ENCODE measurements at regions not wholly inside any gene's neighbourhood (a gene's known extent, or its start where the extent isn't known, plus 50 kb on each side); places are given as distances from the start of the nearest gene placed in this dataset.
"Not testable (repeated sequence)": the region's sequence is repeated elsewhere in the genome, so short reads cannot be mapped to it uniquely, and the experiment has no call there.

- no peak for DNase-seq (ENCODE audit: extremely low read depth, low read depth)
Measured at GRCh38 chr13:55155046-55155445, 1985.7 kb upstream of the PRR20A start.

- no peak for DNase-seq (ENCODE audit: extremely low read depth, low read depth)
Measured at GRCh38 chr13:55159765-55160164, 1981.0 kb upstream of the PRR20A start.

DNA sequence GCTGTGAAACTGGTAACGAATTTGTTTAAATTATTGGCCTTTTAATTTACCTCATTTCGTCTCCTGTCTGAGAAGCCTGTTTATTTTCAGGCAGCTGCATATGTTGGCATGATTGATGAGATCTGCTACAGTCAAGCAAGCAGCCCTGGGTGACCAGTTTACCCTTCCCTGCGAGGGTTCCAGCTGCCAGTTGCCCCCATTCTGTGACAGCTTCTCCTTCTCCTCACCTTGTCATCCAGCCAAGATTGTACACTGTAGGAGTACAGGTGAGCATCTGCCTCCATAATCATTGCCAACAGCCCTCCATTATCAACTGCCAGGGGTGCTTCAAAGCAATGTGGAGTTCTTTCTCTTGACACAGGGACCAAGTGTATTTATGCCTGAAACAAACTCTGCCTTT lies 1979.9 kb upstream of the PRR20A start:
- no peak for DNase-seq (ENCODE audit: extremely low read depth, low read depth)

DNA sequence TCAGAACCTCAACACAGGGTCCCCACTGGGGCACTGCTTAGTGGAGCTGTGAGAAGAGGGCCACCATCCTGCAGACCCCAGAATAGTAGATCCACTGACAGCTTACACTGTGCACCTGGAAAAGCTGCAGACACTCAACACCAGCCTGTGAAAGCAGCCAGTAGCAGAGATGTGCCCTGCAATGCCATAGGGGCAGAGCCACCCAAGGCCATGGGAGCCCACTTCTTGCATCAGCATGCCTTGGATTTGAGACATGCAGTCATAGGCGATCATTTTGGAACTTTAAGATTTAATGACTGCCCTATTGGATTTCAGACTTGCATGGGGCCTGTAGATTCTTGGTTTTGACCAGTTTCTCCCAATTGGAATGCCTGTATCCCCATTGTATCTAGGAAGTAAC lies 1962.1 kb upstream of the PRR20A start:
- not testable (repeated sequence) for DNase-seq (ENCODE audit: extremely low read depth, low read depth)

- DNase-seq (ENCODE audit: extremely low read depth, low read depth) = no peak
Measured at GRCh38 chr13:55190996-55191395, 1949.7 kb upstream of the PRR20A start.

DNA sequence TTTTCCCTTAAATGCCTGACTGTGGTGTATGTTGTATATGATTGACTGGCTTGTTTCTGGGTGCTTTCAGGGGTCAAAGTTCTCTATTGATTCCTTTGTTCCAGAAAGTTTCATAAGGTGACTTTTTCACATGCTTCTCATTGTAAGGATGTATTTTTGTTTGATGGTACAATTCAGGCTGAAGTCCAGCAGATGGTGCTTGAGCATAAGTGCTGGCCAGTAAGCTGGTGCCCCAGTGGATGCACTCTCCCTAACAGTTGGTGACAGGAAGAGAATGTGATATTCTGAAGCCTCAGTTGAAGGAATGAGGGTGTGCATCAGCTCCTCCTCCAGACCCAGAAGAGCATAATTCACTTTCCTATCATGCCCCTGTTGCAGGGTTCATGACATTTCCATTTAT lies 1941.6 kb upstream of the PRR20A start:
- no peak for DNase-seq (ENCODE audit: extremely low read depth, low read depth)

GRCh38 chr13:55214841-55215345 lies 1925.8 kb upstream of the PRR20A start:
- no peak for DNase-seq (ENCODE audit: extremely low read depth, low read depth)

DNA sequence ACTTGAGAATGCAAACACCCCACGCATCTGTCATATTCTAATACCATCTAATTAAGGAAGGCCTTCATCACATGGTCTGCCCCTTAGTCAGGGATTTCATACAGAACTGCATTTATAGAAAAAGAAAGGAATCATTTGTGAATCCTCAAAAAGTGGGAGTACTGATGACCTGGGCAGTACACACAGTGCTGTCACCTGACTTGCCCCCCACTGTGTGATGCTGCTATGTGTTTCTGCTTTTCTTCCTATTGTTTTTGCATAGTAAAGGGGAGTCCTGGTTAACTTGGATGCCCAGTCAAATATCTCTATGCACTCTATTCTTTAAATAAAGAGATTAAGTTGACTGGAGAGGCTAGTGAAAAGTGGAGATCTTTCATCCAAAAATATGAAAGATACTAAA lies 1921.2 kb upstream of the PRR20A start:
- DNase-seq (ENCODE audit: extremely low read depth, low read depth) = no peak

GRCh38 chr13:55229906-55230569 lies 1910.7 kb upstream of the PRR20A start:
- no peak for DNase-seq (ENCODE audit: extremely low read depth, low read depth)

DNA sequence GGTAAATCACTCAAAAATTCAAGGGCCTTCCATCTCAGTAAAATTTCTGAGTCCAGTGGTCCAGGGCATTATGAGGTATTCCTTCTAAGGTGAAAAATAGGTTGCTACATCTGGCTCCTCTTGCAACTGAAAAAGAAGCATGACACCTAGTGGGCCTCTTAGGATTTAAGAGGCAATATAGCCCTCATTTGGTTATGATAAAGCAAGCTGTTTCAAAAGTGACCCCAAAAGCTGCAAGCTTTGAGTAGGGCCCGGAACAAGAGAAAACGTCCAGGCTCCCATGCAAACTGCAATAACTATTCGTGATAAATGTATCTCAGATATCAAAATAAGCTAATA lies 1910.2 kb upstream of the PRR20A start:
- no peak for DNase-seq (ENCODE audit: extremely low read depth, low read depth)

- no peak for DNase-seq (ENCODE audit: extremely low read depth, low read depth)
Measured at GRCh38 chr13:55234311-55234710, 1906.4 kb upstream of the PRR20A start.

- peak; percentile 1 for DNase-seq (ENCODE audit: extremely low read depth, low read depth)
Measured at GRCh38 chr13:55245005-55245644, 1895.6 kb upstream of the PRR20A start.

GRCh38 chr13:55255236-55255635 lies 1885.5 kb upstream of the PRR20A start:
- no peak for DNase-seq (ENCODE audit: extremely low read depth, low read depth)

- no peak for DNase-seq (ENCODE audit: extremely low read depth, low read depth)
Measured at GRCh38 chr13:55263045-55263444, 1877.7 kb upstream of the PRR20A start.

DNA sequence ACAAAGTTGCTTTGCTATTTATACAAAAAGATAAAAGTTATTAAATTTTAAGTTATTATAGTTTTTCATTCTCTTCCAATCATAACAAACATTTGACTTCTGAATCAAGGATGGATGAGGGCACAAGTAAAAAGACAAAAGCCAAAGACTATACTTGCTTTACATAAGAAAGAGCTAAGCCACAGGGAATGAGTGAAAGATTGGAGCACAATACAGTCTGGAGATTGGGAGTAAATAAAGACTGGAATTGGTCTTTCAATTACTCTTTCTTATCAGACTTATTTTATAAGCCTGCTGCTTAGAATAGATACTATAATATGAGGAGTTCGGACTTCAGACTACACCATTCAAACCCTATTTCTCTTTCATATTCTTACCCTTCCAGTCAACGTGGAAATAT lies 1874.1 kb upstream of the PRR20A start:
- no peak for DNase-seq (ENCODE audit: extremely low read depth, low read depth)

DNA sequence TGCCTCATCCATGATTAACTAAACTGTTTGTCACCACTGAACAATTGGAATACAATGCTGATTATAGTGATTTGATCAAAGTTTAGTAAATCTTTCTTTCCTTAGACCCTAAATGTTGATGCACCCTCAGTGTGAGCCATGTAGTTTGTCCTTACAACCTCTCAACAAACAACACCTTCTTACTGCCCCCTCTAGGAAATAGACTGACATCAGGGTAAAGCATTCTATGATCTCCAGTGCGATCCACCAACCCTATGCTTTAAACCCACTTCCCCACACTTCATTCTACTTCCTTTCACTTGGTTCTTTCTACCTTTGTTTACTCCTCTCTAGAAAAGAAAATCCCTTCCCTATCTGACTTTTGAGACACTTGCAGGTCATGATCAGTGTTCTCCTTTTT lies 1842.5 kb upstream of the PRR20A start:
- no peak for DNase-seq (ENCODE audit: extremely low read depth, low read depth)

GRCh38 chr13:55302568-55302967 lies 1838.2 kb upstream of the PRR20A start:
- DNase-seq (ENCODE audit: extremely low read depth, low read depth) = no peak

GRCh38 chr13:55307909-55308308 lies 1832.8 kb upstream of the PRR20A start:
- no peak for DNase-seq (ENCODE audit: extremely low read depth, low read depth)

GRCh38 chr13:55341891-55342290 lies 1798.8 kb upstream of the PRR20A start:
- DNase-seq (ENCODE audit: extremely low read depth, low read depth) = no peak

DNA sequence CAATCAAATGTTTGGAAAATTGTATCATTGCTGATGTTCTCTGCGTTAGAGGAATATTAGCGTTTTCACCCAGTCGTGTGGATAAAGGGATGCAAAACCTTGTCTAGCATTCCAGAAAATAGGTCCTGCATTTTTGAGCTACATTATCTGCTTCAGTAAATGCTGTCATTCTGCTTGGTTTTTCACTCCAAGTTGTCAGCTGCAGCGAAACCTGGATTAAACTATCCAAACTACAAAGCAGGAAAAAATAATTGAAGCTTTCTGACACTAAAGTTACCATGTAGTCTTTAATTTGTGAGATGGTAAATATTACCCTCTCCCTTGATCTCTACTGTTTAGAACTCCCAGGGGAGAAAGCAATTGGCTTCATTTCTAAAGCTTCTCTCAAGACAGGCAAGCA lies 1795.5 kb upstream of the PRR20A start:
- DNase-seq (ENCODE audit: extremely low read depth, low read depth) = no peak

GRCh38 chr13:55347528-55347927 lies 1793.2 kb upstream of the PRR20A start:
- no peak for DNase-seq (ENCODE audit: extremely low read depth, low read depth)

DNA sequence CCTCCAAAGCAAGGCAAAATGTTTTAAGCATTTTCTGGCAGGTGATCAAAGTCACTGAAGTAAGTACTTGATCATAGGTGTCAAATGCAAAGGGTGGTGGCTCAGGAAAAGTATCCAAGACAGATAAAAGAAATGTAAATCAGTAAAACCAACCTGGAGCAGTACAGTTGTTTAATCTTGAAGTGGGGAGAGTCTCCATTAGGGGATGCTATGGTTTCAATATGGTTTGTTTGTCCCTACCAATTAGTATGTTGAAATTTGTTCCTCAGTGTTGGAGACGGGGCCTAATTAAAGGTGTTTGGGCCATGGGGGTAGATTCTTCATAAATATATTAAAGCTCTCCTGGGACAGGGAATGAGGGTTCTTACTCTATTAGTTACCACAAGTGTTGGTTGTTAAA lies 1781.7 kb upstream of the PRR20A start:
- no peak for DNase-seq (ENCODE audit: extremely low read depth, low read depth)

DNA sequence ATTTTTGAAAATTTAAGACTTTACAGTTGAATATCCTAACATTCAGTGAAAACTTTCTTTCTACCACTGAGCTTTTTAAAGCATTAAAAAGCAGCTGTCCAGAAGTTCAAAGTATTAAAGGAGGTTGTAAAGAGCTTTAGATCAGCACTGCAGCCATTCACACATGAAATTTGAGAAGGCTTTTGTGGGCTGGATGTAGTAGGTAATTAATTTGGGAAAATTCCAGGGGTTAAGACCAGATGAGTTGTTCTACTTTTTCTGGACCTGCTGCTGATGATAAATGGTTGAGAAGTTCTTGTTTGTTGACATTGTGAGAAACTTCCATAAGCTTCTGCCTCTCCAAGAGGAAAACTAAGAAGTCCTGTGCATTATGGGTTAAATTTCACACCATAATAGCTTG lies 1779.6 kb upstream of the PRR20A start:
- DNase-seq (ENCODE audit: extremely low read depth, low read depth) = no peak
